ENCODE measurements at regions not wholly inside any gene's neighbourhood (a gene's known extent, or its start where the extent isn't known, plus 50 kb on each side); places are given as distances from the start of the nearest gene placed in this dataset.
"Not testable (repeated sequence)": the region's sequence is repeated elsewhere in the genome, so short reads cannot be mapped to it uniquely, and the experiment has no call there.

DNA sequence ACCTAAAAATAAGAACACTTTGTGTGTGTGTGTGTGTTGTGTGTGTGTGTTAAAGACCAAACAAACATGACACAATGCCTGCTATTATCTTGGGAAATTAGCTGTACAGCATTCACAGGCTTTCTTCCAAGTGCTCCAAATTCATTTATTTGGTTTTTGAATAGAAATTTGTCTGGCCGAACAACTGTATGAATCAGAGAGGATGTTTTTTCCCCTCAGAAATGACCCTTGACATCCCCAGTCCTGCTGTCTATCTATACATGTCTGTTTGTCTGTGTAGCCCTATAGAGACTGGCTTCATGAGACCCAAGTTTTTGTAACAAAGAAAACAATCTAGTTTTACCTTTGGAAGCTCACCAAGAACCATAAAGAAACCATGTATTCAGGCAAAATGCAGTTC is 549.8 kb downstream of the NSUN3 start:
- no peak for DNase-seq

DNA sequence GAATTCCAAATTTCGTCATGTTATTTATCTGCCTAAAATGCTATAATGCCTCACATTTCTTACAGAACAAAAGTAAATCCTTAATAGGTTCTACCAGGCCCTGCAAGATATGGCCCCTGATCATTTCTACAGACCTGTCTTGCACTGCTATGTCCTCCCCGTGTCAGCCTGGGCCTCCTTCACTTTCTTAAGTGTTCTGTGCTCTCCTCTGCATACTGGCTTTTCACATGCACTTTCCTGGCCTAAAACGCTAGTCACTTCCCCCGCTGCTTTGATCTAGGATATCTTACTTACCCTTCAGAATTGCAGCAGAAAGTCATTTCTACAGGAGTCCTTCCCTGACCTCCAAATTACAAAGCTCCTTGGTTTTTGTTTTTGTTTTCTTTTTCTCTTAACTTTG is 551.3 kb downstream of the NSUN3 start:
- no peak for DNase-seq

DNA sequence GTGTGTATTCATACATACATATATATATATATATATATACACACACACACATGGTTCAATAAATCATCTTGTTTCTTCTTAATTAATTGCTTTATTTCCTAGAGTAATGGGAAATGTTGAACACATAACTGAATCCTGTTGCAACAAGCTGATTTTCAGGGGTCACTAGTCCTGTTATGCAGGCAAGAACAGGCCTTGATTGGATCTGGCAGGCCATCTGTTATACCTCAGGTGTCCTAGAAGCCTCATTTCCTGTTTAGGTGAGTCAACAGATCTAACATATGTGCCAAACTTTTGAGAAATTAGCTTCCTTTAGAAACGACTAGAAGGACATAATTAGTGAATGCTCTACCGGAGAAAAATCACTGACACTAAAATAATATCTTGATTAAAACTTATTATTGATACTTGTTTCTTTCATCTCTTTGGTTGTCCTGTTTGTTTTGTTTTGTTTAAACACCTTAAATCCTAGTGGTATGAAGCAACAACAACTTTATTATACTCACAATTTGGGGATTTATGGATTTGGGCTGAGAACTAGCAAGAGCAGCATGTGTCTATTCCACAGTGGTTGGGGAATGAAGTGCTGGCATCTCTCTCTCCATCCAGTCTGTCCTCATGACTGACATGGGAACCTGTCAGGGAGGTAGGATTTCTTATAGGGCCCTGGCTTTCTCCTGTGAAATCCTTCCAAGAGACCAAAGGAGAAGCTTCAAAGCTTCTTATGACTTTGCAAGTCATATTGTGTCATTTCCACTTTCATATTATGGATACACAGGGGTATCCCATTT is 552.6 kb downstream of the NSUN3 start:
- DNase-seq, result no peak

DNA sequence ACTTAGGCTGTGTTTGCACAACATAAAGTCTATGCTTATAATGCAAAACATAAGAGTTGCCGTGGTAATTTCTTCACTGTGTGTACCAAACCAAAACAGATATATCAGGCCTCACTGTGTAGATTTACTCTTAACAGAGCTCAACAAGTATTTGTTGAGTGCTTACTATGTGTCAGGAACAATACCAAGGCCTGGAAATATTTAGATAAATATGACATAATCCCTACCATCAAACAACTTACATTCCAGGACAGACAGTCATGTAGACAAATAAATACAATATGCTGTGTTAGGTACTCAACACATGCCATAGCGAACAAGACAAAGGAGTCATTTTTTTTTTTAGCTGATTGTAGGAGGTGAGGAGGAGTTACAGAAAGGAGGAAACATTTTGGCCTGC is 554.0 kb downstream of the NSUN3 start:
- DNase-seq, result no peak

DNA sequence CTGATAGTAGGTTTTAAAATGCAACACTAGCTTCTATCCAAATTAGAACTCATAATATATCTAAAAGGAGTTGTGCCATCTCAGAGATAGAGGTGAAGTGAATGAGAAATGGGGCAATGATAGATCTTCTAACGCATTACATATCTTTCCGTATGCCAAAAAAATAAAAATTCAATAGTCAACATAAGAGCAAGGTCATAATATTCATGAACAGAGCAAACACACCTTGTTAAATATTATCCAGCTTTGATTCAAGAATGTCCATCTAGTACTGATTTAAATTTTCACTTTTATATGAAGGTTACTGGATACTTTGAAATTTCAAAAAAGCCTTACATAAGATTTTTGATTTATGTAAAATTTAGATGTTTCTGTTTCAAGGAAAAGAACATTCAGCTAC is 554.5 kb downstream of the NSUN3 start:
- no peak for DNase-seq

DNA sequence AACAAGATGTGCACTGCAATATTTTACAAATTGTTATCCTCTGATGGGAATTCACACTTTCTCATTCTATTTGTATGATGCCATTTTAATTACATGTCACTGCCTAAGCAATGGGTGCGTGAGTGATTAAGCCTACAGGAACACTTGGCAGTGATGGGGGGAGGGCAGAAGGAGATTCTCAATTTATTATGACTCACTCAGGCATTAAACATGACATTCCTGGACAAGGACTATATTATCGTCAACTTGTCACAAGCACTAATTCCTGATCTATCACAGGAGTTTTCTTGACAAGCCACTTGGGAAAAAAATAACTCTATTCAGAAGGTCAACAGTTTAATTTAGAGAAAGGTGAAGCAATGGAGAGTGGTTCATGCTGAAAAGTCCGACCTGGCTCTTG is 556.8 kb downstream of the NSUN3 start:
- no peak for DNase-seq

DNA sequence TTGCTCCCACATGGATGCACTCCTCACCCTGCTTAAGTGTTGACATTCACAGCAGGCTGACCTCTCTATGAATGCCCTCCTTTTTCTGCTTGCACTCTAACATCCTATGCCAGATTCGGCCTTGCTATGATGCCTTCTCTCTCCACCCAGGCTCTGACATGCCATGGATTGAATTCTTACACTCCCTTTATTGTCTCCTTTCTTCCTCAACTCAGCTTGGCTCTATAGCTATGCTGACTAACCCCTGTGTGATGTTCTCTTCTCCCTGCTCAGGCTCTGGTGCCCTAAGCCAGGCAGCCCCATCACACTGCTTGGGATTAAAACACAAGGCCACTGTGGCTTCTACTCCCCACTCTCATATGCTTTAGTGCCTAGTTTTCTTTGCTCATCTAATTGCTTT is 563.7 kb downstream of the NSUN3 start:
- no peak for DNase-seq

DNA sequence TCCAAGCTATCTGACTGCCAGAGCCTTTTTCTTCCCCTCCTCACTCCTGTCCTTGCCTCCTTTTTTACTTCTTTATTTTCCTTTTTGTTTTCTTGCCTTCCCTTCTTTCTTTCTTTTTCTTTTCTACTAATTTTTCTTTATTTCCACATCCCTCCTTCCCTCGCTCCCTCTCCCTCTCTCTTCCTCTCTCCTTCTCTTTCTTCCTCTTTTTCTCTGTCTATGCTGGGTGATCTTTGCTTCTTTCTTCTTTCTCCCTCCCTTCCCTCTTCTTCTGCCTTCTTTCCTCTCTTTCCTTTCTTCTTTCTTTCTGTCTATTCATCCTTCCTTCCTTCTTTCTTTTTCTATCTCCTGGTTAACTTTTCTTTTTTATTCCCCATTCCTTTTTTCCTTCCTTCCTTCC is 564.8 kb downstream of the NSUN3 start:
- DNase-seq, result no peak

DNA sequence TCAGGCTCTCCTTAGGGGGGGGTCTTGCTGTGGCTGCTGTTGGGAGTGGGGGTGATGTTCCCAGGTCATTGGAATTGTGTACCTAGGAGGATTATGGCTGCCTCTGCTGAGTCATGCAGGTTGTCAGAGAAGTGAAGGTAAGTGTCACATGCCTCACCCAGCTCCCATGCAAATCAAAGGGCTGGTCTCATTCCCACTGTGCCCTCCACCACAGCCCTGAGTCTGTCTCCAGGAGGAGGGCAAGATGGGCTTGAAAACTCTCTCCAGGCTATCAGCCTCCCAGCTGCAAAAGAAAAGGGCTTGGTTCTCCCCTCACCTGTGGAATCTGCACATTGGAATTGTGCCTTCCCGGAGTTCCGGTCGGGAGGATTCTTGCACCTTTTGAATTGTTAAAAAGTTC is 580.5 kb downstream of the NSUN3 start:
- no peak for DNase-seq

DNA sequence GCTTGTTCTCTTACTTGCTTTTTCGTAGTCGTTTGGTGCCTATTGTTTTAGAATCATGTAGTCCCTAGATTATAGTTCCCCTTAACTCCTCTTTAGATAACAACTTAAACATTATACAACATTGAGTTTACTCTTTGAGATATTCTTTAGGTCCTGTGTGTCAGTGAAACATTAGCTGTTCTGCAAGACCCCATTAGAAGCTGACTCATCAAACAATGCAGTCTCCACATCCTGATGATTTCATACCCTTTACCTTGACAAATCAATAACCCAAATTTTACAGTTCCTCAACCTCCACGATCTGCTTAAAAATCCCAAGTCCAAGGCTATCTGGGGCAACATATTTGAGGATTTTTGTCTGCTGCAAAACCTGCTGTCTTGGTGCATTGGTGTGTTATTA is 582.9 kb downstream of the NSUN3 start:
- DNase-seq, result no peak

DNA sequence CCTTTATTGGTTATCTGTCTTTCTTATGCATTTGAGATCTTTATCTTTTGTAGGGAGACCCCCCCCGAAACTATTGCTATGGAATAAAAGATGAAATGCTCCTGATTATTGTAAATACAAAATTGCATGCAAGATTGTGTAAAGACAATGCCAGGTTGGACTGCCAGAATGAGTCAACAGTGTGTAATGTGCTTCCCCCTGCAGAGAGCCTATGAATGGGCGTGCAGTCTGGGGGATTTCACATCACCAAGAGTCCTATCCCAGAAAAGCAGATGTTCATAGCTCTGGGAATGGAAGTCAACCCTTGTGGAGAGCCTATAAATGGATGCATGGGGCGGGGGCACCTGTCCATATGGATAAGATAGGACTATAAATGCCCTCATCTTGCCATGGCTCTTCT is 584.3 kb downstream of the NSUN3 start:
- no peak for DNase-seq

DNA sequence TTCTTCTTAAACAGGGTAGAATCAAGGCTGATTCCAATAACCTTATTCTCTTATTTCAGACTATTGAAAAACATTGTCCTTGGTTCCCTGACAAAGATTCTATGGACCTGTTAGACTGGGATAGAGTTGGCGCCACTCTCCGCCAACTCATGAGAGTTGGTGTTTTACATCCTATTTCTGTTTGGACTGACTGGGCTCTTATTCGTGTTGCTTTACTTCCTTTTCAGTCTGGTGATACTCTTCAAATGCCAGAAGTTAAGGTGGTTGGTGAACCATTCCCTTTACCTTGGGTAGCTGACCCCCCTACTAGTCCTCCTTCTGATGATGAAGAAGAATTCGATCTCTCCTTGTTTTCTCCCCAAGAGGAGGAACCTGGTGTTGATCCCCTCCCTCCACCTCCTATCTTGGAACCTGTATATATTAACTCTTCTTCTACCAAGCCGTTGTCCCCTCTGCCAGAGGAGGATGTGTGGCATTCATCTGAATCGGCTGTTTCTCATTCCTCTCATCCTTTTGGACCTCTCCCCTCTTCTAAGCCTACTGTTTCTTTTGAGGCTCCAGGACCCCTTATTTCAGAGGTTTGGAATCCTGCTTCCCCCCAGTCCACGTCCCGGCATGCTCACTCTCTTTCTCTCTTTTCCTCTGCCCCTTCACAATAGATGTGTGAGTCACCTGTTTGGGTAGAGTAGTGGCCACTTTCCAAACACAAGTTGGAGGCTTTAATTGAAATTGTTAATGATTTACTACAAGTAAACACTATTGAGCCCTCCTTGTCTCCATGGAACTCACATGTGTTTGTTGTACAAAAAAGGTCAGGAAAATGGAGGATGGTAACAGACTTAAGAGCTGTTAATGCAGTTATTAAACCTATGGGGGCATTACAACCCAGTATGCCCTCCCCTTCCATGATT is 585.7 kb downstream of the NSUN3 start:
- DNase-seq, result not testable (repeated sequence)

DNA sequence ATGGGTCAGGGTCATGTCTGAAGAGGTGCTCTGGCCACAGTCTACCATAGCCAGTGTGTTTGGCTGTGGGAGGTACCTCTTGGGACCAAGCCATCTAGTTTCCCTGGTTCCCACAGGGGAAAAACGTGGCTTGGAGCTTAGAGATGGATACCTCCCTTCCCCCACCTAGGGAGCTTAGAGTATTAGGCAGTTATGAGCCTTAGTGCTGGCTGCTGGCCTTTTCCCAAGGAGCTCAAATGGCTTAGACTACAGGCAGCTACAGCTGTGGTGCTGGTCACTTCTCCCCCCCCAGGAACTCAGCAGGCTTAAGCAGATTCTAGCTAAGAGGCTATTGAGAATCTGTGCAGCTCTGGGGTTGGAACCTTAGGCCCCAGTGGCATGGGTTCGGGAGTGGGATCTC is 591.2 kb downstream of the NSUN3 start:
- DNase-seq, result no peak

DNA sequence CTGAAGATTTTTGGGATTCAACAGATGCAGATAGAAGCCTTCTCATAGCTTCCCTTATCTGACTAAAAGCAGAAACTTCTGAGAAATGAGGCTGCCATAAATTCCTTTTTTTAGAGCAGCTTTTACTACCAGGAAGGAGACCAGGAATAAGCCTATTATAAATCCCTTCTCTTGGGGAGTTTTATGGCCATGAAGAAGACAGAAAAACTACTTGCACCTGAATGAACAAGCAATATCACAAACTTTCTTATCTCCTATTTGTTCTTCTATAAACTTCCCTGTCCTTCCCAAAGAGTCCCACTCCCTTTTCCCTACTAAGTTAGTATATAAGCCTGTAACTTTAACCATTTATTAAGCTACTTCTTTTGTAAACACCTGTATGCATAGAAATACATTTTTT is 603.1 kb downstream of the NSUN3 start:
- no peak for DNase-seq

DNA sequence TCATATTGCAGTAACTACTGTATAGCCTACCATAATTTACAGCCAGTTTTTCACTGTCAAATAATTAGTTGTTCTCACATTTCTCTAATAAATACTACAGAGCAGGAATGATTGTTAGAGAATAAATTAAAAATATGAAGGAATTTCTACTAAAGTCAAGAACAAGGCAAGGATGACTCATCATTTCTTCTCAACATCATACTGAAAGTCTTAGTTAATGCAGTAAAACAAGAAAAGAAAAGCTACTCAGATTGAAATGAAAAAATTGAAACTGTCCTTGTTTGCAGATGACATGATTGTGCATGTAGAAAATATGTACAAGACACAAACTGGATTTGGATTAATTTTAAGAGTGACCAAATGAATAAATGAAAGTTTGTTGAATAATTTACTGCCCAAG is 608.2 kb downstream of the NSUN3 start:
- DNase-seq, result no peak

DNA sequence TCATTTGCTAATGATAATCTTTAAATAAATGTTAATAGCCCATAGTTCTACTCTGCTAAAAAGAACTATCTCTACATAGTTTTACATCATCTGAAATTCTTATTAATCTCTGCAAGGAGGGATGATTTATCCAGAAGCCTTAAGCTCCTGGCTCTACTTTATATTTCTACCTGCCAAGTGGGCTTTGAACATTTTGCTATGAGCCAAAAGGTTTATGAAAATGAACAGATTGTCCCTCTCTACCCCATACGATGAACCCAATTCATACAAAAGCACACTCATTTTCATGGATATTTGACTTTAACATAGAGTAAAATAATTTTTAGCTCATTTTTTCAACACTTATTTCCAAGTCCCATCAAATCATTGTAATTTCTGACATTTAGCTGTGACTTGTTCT is 611.0 kb downstream of the NSUN3 start:
- DNase-seq, result no peak

DNA sequence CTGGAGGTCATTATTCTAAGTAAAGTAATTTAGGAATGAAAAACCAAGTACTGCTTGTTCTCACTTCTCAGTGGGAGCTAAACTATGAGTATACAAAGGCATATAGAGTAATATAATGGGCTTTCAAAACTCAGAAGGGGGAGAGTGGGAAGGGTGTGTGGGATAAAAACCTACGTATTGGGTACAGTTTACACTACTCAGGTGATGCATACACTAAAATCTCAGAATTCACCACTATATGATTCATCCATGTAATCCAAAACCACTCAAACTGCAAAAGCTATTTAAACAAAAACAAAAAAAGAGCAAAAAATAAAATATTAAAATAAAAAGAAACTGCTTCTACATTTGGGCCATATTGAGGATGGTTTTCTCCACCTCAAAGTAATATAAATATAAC is 623.3 kb downstream of the NSUN3 start:
- DNase-seq, result no peak

DNA sequence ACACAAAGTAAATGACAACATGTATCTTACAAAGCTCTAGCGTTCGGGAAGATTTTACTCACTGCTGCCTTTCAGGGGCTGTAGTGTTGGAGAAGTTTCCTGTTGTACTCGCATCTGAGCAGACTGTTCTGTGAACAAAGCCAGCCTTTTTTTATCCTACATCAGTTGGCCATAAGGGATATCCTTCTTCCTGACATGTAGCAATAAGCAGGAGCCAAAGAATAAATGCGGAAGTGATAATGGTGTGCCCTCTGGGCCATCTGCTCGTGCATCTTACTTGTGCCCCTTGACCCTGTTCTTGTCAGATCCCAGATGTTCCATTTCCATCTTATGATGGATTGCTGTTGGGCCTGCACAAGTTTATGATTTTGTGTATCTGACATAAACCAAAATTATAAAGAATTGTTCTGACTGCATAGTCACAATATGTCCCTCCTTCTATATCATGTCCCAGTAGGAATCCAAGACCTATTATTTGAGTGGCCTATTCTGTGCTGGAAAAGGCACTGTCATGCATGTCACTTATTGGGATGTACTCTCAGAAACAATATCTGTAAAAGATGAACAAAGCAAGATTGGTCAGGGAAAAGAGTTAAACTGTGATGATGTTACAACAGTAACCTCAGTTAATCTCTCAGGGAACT is 631.3 kb downstream of the NSUN3 start:
- no peak for DNase-seq

DNA sequence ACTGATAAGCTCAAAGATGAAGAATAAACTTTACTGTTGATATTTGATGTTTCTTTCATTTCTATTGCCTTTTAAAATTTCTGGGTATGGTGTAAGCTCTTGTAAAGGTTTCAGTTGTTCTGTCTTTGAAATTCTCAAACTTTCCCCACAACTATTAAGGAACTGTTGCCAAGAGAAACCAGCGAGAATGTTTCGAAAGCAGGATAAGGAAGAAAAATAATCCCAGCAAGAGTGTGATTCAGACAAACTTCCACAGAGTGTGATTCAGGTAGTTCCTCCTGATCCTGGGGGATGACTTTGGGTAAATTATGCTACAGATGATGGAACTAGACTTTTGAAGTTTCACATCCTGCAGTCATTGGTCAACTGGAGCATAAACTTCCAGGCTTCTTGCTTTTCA is 632.0 kb downstream of the NSUN3 start:
- DNase-seq, result no peak

DNA sequence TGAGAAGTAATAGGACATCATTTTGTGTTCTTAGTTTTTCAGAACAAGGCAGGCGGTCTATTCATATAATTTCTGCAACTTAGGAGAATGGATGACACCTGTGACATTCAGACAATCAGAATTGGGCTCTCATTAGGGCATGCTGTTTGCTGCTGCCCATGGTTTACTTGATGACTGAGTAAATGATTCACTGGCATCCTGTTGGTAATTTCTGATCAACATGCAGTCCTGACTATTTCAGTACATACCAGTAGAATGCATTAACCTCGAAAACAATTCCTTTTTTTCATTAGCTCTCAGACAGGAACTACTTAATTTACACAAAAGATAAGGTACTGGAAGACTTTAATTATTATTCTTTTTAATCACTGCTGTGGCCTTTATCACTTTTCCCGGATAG is 641.6 kb downstream of the NSUN3 start:
- DNase-seq, result no peak

DNA sequence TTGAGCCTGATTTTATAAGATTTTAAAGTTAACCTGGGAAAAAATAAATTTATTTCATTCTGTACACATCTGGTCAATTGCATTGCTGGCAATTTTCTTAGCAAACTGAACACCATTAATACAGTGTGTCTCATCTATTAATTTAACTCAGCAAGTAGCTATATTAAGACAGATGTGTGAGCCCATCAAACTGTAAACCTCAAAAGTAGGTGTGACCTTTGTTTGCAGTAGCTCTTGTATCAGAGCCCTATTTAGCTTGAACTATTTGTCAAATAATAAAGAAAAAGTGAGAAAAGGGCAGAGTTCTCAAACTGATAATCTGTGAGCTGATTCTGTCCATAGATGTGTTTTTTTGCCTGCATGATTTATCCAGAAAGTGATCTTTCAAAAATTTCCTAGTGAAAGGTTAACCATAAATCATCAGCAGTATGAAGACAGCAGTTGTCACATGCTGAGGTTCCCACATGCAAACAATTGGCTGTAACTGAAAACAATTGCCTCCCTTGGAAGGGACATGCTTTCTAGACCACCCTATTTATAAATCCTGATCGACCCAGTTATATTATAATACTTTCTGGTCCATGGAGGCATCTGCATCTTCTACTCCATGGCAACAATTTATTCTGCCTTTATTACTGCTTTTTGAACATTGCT is 646.5 kb downstream of the NSUN3 start:
- no peak for DNase-seq

DNA sequence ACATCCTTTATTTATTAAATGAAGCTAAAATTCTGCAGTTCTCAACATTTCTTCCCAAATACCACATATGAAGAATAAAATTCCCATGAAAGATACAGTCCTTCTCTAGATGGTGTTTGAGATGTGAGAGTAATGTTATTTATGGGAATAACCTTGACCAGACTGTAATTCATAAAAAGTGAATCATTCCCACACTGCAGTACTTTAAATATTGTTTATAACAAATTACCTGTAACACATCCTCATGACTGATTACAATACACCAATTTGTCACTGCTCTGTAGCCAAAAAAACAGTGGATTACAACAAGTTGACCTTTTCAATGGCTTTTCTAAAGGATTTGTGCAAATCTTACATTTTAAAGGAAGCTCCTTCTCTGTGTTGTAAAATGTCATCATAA is 651.3 kb downstream of the NSUN3 start:
- DNase-seq, result no peak

DNA sequence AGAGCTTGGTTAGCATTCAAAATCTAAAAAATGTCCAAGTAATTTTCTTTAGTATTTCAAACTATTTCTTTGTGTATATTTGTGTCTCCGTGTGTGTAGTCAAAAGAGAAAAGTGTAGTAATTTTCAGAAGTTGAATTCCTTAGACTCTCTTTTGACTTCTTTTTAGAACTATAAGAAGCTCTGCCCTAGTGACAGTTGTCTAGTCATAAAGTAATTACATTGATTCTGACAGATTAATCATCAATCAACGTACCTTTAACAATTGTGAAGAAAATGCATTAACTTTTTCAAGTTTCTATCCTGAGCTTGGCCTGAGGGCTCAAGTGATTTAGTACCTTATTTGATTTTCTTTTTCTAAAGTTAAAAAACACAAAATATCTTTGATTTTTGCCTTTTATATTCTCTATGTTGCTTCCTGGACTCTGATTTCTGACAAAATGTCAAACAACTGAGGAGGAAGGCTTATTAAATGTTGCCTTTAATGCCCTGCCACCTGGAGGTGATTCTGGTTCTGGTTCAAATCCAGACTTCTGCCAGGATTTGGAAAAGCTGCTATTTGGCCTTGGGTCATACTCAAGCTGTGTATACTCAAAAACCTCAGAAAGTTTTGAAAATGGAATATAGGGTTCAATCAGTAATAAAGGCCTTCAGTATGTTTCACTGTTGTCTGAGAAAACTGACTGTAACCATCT is 653.6 kb downstream of the NSUN3 start:
- no peak for DNase-seq

Measured in RPMI8226 (cell line).